CD4-positive, alpha-beta T cell treated with Interleukin-1 beta for 1 hour (primary cell): ENCODE measurements at regions not wholly inside any gene's neighbourhood (a gene's known extent, or its start where the extent isn't known, plus 50 kb on each side); places are given as distances from the start of the nearest gene placed in this dataset.
"Not testable (repeated sequence)": the region's sequence is repeated elsewhere in the genome, so short reads cannot be mapped to it uniquely, and the experiment has no call there.

ENCODE experiments used
- DNase-seq, 2 donors: peaks; one replicate each; pipeline ENCODE4 v3.0.0-alpha.2; 2020 to 2022

DNA sequence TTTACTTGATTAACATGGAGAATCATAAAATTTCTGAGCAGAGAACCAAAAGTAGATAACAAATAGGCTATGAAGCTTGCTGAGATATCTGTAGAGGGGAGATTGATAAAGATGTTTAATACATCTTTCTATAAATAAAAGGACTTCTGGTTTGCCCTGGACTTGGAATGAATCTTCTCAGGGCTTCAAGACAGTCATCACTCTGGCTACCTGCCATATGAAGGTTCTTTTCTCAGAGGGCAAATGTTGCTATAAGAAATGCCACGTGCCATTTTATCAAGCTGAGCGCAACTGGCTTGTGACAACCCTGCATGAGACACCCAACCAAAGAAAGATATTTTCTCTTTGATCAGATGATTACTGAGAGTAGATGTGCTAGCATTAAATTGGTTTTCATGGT, 192.5 kb downstream of the WNT5A start:
- DNase-seq: no peak

DNA sequence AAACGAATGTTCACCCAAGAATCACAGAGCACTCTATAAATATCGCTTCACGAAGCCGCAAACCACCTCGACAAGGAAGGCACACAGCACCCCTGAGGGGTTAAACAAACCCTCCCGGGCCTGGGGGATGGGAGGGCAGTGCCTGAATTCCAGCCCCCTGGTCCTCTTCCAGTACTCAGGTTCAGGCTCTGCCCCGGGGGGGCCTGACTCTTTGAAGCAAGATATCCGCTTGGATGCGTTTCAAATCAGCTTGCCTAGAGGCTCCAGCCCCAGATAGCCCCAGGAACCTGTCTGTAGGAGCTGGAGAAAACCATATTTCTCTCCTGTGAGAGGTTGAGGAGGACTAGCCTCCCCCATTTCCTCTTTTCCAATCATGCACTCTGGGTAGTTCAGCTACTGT, 194.7 kb downstream of the WNT5A start:
- no peak for DNase-seq

DNA sequence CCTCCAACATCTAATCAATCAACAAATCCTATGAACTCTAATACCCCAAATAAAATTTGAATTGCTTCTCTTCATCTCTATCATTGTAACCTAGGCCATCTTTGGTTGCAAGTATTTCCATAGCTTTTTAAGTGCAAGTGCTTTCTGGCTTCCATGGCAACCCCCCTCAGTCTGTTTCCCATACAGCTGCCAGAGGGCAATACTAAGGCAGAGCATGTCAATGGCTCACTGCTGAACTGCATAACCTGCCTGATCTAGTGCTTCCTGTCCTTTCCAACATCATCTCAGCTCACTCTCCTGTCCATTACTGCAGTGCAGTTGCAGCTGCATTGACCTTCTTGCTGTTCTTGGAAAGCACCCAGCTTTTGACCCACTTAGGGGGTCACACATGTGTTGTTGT, 198.4 kb downstream of the WNT5A start:
- DNase-seq: no peak

DNA sequence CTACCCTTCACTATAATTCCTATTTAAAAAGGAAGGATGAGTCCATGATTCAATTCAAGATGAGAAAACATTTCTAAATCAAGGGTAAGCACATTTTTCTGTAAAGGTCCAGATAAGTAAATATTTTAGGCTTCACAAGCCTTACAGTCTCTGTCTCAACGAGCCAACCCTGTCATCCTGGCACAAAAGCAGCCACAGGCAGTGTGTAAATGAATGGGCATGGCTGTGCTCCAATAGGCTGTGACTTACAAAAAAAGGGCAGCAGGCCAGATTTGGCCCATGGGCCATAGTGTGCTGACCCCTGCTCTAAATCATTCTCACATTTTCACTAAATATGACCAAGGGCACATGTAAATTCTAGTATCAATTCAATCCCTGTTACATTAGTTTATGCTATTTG, 200.4 kb downstream of the WNT5A start:
- no peak for DNase-seq

DNA sequence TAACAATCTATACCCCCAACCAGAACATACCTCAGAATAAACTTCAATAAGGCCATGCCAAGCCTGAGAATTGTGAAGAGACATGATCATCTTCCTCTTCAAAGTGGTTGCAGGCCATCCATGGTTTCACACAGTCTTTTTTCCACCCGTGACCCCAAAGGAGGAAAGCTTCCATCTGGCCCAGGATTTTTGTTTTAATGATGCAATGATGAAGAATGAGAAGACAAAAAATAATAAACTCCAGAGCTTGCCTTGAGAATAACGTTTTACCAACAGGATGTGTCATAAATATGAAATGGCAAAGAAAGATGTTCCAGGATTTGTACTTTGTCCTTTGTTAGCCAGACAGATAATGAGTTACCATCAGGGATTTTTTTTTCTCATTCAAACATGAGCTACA, 201.9 kb downstream of the WNT5A start:
- DNase-seq: no peak

DNA sequence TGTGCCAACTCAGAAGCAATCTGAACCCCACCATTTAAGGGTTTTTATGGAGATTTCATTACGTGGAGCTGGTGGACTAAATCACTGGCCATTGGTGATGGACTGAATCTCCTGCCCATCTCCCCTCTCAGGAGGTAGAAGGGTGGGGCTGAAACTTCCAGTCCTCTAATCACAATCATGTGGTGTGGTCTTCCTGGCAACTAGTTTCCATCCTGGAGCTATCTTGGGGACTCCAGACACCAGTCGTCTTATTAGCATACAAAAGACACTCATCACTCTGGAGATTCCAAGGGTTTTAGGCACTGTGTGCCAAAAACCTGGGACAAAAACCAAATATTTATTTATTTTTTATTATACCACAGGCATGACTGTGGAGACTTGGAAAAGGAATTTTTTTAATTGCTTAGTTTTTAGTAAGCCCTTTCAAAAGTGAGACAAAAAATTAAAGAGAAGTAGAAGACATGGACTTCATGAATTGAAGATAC, 203.6 kb downstream of the WNT5A start:
- no peak for DNase-seq

DNA sequence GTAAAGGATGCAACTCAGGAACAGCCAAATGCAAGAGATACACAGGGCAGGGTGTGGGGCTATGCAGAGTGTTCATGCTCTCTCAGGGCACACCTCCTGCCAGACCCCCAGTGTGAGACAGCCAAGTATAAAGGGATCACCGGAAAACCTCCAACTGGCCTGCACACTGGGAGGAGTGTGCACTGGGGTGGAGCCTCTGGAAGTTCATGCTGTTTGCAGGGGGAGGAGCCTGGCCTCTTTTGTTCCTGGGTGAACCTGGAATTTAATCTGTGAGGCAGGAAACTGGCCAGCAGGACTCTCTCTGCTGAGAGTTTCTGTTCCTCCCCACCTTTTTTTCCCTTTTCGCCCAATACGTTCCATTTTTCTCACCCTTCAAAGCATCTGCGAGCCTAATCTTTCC, 204.1 kb downstream of the WNT5A start:
- DNase-seq: no peak

DNA sequence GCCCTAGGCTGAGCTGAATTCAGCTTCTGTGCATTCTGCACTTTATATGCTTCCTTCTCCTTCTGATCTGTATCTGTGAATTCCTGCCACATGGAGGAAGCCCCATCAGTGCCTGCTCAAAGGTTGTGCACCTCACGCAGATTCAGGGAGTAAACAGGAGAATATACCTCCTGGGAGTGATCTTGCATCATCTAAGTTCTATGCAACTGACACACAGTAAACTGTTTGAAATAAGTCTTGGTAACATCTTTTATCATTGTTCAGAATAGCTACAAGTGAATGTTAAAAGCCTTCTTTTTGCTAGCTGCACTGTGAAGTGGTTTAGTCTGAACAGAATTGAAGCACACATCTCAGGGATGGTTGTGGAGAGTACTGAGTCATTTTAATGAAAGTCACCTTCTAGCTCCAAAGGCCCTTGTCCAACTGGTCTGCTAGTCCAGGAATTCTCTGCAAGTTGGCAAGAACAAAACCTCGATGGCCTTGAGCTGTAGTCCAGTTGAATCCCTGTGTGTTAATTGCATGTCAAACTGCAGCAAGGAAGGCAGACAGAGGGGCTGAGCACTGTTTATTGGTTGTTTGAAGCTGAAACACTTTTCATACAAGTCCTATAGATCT, 215.0 kb downstream of the WNT5A start:
- no peak for DNase-seq

DNA sequence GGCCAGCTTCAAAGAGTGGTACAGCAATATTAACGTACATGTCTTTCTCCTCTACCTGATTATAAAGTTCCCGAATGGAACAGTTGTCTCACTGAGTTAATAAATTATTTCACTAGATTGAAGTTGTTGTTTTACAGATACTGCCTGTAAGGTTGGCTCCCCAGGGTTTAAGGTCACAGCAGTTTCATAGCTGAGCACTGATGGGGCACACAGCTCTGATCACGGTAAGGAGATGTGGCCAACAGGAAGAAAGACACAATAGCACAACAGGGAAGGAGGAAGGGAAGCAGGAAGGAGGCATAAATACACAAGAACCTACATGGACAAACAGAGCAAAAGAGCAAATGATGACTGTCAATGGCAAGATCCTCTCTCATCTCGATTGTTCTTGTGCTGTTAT, 215.6 kb downstream of the WNT5A start:
- DNase-seq: no peak

DNA sequence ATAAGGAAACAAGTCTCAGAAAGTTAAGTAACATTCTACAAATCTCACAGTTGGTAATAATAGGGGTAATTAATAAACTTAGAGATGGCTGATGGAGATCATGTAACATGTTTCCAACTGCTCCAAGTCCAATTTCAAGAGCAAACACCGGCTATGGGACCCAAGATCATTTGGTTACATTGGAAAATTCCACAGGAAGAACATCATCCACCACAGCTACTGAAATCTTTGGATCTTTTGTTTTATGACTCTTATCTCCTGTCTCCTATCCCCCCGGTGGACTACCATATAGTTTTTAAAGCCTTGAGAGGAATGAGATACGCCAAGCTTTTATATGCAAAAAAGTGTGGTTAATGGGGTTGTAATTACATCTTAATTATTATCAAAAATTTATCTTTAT, 216.1 kb downstream of the WNT5A start:
- no peak for DNase-seq

DNA sequence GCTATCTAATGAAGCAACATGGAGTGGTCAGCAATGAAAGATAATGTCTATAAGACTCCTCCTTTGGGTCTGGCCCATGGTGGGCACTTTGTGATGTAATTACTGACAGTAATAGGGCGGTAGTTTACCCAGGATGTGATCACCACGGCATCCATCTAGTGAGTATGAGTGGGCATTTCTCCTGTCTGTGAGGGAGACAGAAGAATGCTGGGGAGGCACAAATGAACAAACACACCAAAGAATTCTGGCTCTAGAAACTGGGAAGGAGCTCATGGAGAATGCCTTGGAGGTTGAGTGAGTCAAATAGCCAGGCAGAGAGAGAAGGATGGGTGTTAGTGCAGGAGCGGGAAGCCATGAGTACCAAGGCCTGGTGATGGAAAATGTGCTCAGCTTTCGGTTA, 217.5 kb downstream of the WNT5A start:
- no peak for DNase-seq

DNA sequence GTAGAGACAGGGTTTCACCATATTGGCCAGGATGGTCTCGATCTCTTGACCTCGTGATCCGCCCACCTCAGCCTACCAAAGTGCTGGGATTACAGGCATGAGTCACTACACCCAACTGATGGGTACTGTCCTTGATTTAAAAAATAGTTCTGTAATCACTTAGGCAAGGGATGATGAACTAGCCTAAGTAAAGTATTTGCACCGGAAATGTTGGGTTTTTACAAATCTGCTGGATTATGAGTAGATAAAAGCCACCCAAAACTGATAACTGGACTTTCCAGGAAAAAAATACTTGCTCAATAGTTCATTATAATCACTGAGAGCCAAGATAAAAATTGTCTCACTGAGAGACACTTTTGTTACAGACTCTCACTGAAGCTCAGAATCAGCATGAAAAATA, 218.0 kb downstream of the WNT5A start:
- no peak for DNase-seq

DNA sequence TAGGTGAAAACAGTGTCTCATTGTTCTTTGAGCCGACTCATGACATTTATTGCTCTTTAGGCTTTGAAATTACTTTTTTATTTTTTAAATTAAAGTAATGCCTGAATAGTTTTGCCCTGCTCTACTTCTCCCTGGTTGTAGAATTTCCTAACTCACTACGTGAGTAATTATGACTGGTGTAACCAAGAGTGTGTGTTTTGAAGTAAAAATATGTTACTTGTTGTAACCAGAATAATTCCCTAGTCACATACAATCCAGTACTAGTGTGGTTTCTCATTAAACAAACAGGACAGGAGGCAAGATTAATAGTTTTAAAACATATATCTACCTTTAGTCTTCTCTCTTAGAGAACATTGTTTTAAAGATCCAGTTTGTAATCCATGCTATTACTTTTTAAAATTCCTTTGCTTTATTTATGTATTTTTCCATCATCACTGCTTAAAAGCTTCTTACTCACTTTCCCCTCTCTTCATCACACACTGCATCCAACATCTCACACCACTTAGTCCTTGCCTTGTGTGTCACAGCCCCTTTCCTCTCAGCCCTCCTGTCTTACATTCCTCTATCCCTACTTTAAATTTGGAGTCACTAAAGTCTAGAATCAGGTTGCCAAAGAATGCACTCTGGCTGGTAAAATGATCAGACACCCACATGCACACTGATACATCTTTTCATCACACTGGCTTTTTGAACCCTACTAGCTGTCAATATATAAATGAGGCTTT, 219.7 kb downstream of the WNT5A start:
- DNase-seq: no peak

DNA sequence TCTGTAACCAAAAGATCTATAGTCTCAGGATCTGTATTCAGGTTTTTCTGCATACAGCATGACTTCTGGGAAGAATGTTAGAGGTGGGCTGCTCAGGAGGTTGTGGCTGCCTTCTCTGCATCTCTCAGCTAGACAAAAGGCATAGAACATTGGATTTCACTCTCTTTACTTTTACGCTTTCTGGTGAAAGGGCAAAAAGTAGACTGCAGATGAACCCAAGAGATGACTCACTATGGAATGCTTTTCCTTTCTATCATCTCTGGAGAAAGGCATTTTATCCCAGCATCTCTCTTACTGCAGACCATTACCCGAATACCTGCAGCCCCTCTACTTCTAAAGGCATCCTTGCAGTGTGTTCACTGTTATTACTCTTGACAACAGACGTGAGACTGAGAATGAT, 222.2 kb downstream of the WNT5A start:
- no peak for DNase-seq

DNA sequence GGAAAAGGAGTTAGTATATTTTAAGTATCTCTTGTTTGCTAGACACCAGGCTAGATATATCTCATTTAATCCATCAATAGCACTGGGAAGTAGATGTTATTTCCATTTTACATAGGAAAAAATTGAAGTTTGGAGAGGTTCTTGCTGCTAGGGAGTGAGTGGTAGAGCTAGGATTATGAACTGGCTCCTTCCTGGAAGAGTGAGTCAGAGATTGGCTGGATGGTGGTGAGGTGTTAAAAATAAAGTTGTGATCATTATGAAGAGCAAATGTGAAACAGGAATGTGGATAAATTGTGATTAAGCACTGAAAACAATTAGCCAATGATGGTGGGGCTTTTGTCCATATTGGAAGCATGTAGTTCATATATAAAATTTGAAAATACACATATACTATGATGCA, 234.2 kb downstream of the WNT5A start:
- DNase-seq: no peak

DNA sequence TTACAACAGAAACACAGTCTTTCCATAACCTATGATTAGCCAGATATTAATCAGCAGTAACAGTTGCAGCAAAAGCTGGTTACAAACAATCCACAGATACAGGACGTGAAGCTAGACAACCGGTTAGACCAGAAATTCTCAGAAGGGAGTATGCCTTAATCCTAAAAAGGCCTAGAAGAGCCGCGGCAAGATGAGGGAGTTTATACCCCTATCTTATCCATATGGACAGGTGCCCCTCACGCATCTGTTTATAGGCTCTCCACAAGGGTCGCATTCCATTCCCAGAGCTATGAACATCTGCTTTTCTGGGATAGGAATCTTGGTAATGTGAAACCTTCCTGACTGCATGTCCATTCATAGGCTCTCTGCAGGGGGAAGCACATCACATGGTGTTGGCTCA, 237.9 kb downstream of the WNT5A start:
- not testable (repeated sequence) for DNase-seq

DNA sequence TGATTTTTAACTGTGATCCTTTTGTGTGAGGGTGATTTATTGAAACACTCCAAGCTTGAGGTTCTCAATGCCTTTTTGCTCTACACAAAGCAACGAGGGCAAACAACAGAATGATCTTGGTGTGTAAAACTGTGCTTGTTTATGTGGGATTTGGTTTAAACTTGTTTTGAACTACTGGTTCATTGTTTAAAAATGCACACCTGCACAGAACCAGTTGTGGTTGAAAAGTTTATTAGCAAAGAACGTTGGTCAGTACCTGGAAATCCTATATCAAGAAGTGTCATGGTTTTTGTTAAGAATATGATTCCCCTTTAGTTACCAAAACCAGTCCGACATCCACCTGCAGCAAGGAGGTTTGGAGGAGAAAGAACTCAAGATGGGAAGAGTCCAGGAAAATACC, 239.4 kb downstream of the WNT5A start:
- DNase-seq: no peak

DNA sequence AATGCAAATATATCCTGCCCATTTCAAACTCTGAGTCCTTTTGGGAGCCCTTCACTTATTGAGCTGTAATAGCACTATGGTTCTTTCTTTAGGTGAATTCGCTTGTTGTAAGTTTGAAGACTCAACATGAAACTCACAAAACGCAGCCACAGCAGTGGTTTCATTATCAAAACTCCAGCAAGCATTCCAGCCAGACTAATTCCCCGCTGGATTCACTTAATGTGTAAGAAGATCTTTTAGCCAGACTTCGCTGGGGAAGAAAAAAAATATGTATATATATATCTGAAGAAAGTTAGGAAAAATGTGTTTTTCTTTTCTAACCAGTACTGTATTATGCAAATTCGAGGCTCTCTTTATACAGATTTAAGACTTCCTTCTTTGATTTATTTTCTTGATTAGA, 241.1 kb downstream of the WNT5A start:
- no peak for DNase-seq

DNA sequence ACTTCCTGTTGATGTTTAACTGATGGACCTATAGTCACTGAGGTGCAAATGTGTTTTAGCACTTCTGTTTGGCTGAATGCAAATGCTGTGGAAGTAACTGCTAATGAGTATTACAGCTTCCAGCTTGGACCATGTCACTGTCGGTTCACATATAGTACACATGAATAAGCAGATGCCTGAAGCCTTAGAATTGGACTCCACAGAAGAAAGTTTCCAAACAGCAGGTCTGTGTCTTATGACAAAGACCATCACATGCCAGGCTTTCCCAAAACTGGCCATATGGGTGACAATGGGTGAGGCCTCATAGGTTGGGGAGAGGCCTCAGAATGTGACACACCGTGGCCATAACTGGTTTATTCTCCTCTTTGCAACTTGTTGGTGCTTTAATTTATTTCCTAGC, 241.8 kb downstream of the WNT5A start:
- no peak for DNase-seq

DNA sequence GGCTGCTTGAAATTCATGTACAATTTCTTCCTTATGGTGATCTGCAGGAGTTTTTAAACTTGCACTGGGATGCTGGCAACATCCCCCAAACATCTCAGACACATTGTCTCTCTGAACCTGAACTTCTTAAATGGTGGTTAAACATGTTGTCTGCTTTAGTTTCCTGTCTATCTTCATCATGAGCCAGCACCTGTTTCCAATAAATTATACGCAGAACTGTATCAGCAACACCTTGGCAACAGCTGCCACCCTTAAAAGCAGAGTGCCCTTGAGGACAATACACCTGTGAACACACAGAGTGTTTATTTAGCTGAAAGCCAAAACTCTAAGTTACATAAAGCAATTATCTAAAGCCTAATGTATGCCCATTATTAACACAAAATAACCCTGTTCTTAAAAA, 242.9 kb downstream of the WNT5A start:
- no peak for DNase-seq

DNA sequence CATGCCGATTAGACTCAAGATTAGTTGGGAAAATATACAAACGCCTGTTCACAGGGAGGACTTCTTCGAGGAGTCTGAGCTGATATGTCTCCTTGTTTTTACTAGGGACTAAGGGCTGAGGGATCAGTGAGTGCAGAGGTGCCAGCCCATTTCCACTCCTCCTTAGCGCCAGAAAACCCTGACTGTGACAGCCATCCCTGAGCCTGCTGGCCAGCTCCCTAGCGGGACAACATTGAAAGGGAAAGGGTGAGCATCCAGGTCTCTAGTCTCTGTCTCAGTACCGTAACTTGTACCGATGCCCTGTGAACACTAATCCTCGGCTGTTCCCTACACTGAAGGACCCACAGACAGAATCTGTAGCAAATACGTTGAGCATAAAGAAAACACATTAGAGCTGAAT, 243.4 kb downstream of the WNT5A start:
- no peak for DNase-seq

DNA sequence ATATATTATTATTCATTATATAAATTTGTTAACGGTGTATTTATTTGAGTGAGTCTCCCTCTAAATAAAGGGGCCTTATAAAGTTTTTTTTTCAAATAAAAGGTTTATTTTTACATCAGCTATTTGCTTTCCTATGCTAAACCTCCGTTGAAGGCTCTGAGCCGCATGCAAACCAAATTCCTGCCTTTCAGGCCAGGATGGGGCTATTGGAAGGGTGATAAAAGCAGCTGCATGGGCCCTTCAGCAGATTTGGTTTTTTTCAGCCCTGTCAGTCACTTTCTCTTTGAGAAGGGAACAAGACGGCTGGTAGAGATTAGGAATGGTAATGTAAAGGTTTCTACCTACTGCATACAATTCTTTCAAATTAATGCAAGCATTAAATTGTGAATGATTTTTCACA, 244.2 kb downstream of the WNT5A start:
- no peak for DNase-seq

DNA sequence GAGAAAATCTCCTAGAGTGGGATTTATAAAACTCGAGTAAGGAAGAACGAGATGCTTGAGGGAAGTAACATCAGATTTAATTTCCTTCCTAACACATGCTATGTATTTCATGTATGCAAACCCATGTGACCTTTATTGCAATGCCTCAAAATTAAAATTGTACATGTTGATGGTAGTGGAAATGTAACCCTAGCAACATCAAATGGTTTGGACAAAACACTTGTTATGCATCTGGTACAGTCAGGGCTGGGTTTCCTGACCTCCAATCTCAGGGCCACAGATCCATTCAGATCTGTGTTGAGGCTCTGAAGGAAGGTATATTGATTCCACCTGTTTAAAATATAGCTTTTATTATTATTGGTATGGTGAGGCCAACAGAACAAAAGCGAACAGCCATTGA, 246.0 kb downstream of the WNT5A start:
- no peak for DNase-seq

DNA sequence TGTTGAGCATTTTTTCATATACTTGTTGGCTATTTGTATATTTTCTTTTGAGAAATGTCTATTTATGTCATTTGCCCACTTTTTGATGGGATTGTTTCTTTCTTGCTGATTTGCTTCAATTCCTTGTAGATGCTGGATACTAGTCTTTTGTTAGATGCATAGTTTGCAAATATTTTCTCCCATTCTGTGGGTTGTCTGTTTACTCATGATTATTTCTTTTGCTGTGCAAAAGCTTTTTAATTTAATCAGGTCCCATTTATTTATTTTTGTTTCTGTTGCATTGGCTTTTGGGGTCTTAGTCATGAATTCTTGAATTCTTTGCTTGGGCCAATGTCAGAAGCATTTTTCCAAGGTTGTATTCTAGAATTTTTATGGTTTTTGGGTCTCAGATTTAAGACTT, 251.7 kb downstream of the WNT5A start:
- no peak for DNase-seq

DNA sequence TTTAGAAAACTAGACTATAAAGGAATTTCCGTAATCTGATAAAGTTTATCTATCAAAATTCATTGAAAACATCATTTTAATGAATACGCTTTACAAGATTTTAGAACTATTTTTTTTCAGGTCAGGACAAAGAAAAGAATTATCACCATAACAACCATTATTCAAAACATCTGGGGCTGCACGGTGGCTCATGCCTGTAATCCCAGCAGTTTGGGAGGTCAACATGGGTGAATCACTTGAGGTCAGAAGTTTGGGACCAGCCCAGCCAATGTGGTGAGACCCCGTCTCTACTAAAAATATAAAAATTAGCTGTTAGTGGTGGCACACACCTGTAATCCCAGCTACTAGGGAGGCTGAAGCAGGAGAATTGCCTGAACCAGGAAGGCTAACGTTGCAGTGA, 260.4 kb downstream of the WNT5A start:
- no peak for DNase-seq
